Fibroblast of villous mesenchyme (primary cell): ENCODE measurements at regions not wholly inside any gene's neighbourhood (a gene's known extent, or its start where the extent isn't known, plus 50 kb on each side); places are given as distances from the start of the nearest gene placed in this dataset.
"Not testable (repeated sequence)": the region's sequence is repeated elsewhere in the genome, so short reads cannot be mapped to it uniquely, and the experiment has no call there.

Experiments used
- DNase-seq: peaks from one replicate; pipeline ENCODE4 v3.0.0-alpha.2; 2010; ENCODE audit warnings: low read depth
- H3K4me3 ChIP-seq: 2 replicates; pipeline ENCODE4 v1.5.1; 2011; ENCODE audit warnings: low read depth, mild to moderate bottlenecking, low read length
- TF ChIP-seq, protein P1 (sequence below): IDR thresholded peaks from 2 replicates; pipeline ENCODE4 v1.5.1; 2012; ENCODE audit warnings: low read depth, mild to moderate bottlenecking, low read length; ENCODE audit not compliant: insufficient read depth

DNA sequence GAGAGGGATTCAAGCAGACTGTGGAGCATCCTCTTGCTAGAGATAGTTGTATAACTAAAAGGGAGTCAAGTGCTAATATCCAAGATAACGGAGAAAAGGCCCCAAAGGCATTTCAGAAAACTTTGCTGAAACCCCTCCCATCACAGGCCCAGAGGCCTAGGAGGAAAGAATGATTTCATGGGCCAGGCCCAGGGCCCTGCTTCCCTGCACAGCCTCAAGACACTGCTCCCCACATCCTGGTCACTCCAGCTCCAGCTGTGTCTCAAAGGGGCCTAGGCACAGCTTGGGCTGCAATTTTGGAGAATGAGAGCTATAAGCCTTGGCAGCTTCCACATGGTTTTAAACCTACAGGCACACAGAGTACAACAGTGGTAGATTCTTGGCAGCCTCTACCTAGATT is 85.6 kb downstream of the OR13A1 start:
- no peak for DNase-seq
- no peak overlapping the region for H3K4me3 ChIP-seq
- TF ChIP-seq, protein P1, sequence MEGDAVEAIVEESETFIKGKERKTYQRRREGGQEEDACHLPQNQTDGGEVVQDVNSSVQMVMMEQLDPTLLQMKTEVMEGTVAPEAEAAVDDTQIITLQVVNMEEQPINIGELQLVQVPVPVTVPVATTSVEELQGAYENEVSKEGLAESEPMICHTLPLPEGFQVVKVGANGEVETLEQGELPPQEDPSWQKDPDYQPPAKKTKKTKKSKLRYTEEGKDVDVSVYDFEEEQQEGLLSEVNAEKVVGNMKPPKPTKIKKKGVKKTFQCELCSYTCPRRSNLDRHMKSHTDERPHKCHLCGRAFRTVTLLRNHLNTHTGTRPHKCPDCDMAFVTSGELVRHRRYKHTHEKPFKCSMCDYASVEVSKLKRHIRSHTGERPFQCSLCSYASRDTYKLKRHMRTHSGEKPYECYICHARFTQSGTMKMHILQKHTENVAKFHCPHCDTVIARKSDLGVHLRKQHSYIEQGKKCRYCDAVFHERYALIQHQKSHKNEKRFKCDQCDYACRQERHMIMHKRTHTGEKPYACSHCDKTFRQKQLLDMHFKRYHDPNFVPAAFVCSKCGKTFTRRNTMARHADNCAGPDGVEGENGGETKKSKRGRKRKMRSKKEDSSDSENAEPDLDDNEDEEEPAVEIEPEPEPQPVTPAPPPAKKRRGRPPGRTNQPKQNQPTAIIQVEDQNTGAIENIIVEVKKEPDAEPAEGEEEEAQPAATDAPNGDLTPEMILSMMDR: no peak

DNA sequence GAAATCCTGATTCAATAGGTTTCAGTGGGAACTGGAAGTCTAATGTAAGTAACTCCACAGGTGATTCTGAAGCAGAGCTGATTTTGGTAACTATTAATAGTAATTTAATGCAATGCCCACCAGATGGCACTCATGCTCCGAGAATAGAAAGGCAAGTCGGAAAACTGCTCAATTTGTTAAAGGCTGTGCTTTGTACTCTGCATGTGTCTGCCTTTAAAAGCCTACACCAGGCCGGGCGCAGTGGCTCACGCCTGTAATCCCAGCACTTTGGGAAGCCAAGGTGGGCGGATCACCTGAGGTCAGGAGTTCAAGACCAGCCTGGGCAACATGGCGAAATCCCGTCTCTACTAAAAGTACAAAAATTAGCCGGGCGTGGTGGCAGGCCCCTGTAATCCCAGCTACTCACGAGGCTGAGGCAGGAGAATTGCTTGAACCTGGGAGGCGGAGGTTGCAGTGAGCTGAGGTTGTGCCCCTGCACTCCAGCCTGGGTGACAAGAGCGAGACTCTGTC is 80.1 kb downstream of the OR13A1 start:
- DNase-seq: peak; percentile 77
- TF ChIP-seq, protein P1: peak; percentile 53
- not testable (repeated sequence) for H3K4me3 ChIP-seq

DNA sequence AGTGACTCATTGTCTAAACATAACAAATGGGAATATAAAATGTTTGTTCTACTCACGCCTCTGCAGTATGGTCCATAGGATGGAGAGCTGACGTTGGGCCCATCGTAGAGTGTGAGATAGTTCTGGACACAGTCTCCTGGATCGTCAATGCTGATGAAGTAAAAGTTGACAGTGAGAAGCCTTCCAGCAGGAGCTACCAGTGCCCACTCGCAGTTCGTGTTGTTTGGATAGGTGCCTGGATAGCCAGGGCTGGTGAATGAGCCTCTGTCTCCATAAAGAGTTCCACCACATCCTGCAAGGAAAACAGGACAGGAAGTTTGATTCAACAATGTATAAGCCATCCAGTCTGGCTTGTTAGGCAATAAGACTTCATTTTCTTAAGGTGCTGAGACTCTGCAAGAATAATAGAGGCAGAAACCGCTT is 79.6 kb downstream of the OR13A1 start:
- TF ChIP-seq, protein P1: no peak
- DNase-seq: no peak
- no peak overlapping the region for H3K4me3 ChIP-seq

DNA sequence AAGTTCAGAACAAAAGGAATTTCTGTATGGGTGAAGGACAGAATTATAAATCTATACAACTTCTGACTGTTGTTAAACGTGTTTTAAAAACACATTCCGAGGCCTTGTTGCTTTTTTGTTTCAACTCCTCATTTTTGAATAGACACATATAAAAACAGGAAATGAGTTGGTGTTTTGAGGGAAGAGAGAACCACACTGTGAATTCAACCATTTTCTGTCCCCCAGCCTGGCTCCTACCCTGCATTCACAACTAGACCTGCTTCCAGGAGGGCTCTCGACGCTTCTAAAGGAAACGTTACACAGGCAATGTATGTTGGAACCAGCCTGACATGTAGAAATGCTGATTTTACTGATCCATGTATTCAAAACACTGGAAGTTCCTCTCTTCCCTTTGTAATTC is 76.5 kb downstream of the OR13A1 start:
- no peak for DNase-seq
- TF ChIP-seq, protein P1: no peak
- H3K4me3 ChIP-seq: no peak overlapping the region

DNA sequence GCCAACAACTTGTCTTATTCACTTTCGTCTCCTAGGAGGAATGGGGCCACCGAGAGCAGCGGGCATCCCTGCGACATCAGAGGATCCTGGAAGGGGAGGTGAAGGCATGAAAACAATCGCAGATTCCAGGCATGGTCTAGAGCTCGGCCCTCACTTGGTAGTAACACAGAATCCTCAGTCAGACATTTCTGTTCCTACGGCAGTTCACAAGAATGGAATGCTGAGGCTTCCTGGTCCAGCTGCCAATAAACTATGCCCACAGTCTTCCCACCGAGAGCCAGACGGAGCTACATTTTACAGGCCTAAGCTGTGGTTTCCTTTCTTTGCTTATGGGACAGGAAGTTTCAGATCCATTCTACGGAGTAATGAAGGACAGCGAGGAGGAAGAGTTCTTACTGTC is 75.8 kb downstream of the OR13A1 start:
- TF ChIP-seq, protein P1: no peak
- peak; percentile 33 for DNase-seq
- no peak overlapping the region for H3K4me3 ChIP-seq

DNA sequence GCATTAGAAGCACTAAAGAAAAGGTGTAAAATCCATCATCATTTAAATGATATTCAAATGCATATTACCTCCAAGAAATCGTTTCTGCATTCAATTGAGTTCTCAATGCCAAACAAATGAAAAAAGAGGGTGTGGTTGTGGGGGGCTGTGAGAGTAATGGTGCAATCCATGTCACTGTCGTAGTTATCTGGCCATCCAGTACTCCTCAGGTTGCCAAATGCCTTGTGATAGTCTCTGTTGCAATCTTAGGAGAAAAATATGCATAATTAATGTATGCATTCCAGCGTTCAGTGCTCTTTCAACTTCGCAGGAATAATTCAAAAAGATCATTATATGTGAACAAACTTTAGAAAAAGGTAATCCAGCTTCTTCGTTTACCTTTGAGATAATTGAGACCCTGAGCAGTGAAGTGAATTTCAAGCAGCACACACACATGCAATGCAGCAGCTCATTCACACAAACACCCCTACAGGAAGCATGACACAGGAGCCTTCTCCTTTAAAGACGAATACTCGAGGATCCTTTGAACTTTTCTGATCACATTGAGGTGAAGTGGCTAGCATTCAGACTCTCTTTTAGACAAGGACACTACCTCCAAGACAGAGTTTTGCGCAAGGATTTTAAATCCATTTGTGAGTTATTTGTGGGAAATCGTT is 73.4 kb downstream of the OR13A1 start:
- no peak for DNase-seq
- TF ChIP-seq, protein P1: no peak
- no peak overlapping the region for H3K4me3 ChIP-seq

DNA sequence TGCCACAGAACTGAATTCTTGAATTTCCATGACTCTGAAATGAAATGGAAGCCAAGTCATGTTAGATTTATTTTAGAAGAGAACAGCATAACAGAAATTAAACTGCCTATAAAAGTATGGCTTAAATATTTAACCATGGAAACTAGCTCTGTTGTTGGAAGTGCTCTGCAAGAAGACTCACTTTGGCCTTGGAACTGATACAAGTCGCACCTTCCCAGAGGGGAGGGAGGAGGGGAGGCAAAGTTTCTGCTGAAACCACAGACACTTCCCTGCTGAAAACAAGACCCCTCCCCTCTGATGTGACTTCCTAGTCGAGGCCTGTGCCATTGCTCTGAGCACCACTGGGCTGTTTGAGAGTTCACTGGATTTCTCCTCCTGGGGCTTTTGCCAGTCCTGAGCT is 72.1 kb downstream of the OR13A1 start:
- H3K4me3 ChIP-seq: no peak overlapping the region
- TF ChIP-seq, protein P1: no peak
- DNase-seq: no peak
